ENCODE measurements at regions not wholly inside any gene's neighbourhood (a gene's known extent, or its start where the extent isn't known, plus 50 kb on each side); places are given as distances from the start of the nearest gene placed in this dataset.

GRCh38 chr6:9087470-9087869 lies 652.1 kb upstream of the SLC35B3 start:
- TF ChIP-seq CTCF (IDR thresholded peaks at IDR 0.05) (no peak), POLR2A (IDR thresholded peaks at IDR 0.05) (no peak)
